Colonic mucosa (tissue), 4 donors: ENCODE measurements at regions not wholly inside any gene's neighbourhood (a gene's known extent, or its start where the extent isn't known, plus 50 kb on each side); places are given as distances from the start of the nearest gene placed in this dataset.

Experiments used
- DNase-seq: peaks from one replicate; pipeline ENCODE4 v3.0.0-alpha.2; 2020
- H3K27ac ChIP-seq: fragments of 200-600 bp; one replicate; pipeline ENCODE4 v1.8.0; 2021
- H3K27me3 ChIP-seq: fragments of 200-600 bp; one replicate; pipeline ENCODE4 v1.8.0; 2021
- H3K36me3 ChIP-seq: fragments of 200-600 bp; one replicate; pipeline ENCODE4 v1.8.0; 2021
- H3K4me1 ChIP-seq: fragments of 200-600 bp; one replicate; pipeline ENCODE4 v1.8.0; 2021; ENCODE audit warnings: mild to moderate bottlenecking
- H3K4me3 ChIP-seq: fragments of 200-600 bp; one replicate; pipeline ENCODE4 v1.8.0; 2021
- H3K9ac ChIP-seq, 2 donors: one replicate each; pipeline ENCODE4 v1.7.0; 2013; ENCODE audit warnings: control low read depth in 2 of 2, low read depth in 2 of 2, low read length in 2 of 2
- H3K9me3 ChIP-seq: fragments of 200-600 bp; one replicate; pipeline ENCODE4 v1.8.0; 2021
- intact Hi-C: fragments of 100-400 bp; cut with DNase I; formaldehyde crosslinking; loops from one replicate; pipeline ENCODE4 v1.14.1; 2022
- TF ChIP-seq, protein P1 (sequence below): fragments of 200-600 bp; IDR thresholded peaks from one replicate; pipeline ENCODE4 v1.8.0; 2022; ENCODE audit warnings: antibody characterized with exemption, mild to moderate bottlenecking
- donor health status: healthy.
- donor health status: DM: no; HTN: no; CAD: no.
- donor health status: DM: no; HTN: no; CAD: no.

DNA sequence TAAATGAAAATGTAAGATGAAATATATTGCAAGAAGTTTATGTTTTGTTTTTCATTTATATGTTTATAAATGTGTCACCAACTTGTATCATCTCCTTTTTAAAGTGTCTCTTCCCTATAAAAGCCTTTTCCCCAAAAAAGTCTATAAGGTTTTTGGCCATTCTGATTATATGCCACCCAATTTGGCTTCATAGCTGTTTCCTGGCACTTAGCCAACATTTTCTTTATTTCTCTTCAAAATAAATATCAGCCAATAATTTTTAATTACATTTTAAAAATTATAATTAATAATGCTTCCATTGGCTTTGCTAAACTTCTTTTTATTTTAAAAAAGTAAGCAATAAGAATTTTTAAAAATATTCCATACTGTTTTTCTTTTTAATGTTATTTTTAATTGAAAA lies 171.8 kb downstream of the RASSF9 start:
- TF ChIP-seq, protein P1, sequence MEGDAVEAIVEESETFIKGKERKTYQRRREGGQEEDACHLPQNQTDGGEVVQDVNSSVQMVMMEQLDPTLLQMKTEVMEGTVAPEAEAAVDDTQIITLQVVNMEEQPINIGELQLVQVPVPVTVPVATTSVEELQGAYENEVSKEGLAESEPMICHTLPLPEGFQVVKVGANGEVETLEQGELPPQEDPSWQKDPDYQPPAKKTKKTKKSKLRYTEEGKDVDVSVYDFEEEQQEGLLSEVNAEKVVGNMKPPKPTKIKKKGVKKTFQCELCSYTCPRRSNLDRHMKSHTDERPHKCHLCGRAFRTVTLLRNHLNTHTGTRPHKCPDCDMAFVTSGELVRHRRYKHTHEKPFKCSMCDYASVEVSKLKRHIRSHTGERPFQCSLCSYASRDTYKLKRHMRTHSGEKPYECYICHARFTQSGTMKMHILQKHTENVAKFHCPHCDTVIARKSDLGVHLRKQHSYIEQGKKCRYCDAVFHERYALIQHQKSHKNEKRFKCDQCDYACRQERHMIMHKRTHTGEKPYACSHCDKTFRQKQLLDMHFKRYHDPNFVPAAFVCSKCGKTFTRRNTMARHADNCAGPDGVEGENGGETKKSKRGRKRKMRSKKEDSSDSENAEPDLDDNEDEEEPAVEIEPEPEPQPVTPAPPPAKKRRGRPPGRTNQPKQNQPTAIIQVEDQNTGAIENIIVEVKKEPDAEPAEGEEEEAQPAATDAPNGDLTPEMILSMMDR: no peak
- H3K4me3 ChIP-seq: no peak overlapping the region
- no peaks in the 10 kb centered on the region for H3K36me3 ChIP-seq
- H3K9ac ChIP-seq: no peak overlapping the region
- H3K27ac ChIP-seq: no peak overlapping the region
- intact Hi-C loops: no loop called here
- no peaks in the 10 kb centered on the region for H3K27me3 ChIP-seq
- no peaks in the 10 kb centered on the region for H3K9me3 ChIP-seq
- no peak for DNase-seq
- no peaks in the 10 kb centered on the region for H3K4me1 ChIP-seq

DNA sequence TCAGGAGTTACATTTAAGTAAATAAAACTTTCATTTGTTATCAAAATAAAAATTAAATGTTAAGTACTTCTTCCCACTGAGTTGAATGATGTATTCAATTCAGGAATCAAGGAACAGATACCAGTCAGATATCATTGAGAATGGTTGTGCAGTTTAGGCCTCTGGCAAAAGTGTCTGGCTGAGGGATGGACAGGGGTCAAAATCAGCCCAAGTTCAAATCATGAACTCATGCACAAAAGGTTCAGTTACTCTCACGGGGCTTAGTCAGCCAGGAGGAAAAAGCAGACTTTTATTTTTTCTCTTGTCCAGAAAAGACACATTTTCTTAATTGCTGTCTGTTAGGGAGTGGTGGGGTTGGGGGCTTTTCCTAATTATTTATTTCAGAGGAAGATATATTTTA lies 166.3 kb downstream of the RASSF9 start:
- intact Hi-C loops: no loop called here

DNA sequence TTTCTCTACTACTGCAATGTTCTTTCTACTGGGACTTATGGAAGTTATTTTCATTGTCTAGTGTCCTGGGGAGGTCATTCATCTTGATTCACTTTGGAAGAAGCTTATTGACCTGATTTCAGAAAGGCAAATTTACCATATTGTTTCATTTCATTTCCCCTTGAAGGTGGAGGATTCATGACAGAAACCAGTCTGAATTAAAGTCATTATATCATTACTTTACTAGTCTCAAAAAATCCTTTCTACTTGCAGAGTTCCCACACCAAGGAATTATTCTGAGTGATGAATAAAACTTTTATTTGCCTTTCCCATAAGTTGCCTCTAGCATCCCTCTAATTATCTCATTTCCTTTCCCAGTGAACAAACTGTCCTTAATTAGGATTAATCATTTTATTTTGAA lies 163.8 kb downstream of the RASSF9 start:
- Histone ChIP-seq H3K9me3 (no peaks in the 10 kb centered on the region), H3K27me3 (no peaks in the 10 kb centered on the region), H3K27ac (no peak overlapping the region), H3K9ac (no peak overlapping the region), H3K4me1 (no peaks in the 10 kb centered on the region), H3K4me3 (no peak overlapping the region), H3K36me3 (no peaks in the 10 kb centered on the region)
- TF ChIP-seq, protein P1: no peak
- no peak for DNase-seq
- intact Hi-C loops: no loop called here

More for the DNA sequence above, 166.3 kb downstream of the RASSF9 start:
- Histone ChIP-seq H3K4me3 (no peak overlapping the region), H3K27ac (no peak overlapping the region), H3K36me3 (no peaks in the 10 kb centered on the region), H3K4me1 (no peaks in the 10 kb centered on the region), H3K9me3 (no peaks in the 10 kb centered on the region), H3K27me3 (no peaks in the 10 kb centered on the region), H3K9ac (no peak overlapping the region)
- no peak for DNase-seq
- TF ChIP-seq, protein P1: no peak

DNA sequence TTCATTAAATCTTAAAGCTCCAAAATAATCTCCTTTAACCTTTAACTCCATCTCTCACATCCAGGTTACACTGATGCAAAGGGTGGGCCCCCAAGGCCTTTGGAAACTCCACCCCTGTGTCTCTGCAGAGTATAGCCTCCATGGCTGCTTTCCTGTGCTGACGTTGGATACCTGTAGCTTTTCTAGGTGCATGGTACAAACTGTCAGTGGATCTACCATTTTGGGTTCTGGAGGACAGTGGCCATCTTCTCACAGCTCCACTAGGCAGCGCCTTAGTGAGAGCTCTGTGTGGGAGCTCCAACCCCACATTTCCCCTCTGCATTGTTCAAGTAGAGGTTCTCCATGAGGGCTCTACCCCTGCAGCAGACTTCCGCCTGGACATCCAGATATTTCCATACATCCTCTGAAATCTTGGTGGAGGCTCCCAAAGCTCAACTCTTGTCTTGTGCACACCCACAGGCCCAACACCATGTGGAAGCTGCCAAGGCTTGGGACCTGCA lies 162.2 kb downstream of the RASSF9 start:
- intact Hi-C loops: no loop called here
- TF ChIP-seq, protein P1: no peak
- Histone ChIP-seq H3K9me3 (no peaks in the 10 kb centered on the region), H3K4me1 (no peaks in the 10 kb centered on the region), H3K9ac (no peak overlapping the region), H3K27ac (no peak overlapping the region), H3K27me3 (no peaks in the 10 kb centered on the region), H3K36me3 (no peaks in the 10 kb centered on the region), H3K4me3 (no peak overlapping the region)
- no peak for DNase-seq

DNA sequence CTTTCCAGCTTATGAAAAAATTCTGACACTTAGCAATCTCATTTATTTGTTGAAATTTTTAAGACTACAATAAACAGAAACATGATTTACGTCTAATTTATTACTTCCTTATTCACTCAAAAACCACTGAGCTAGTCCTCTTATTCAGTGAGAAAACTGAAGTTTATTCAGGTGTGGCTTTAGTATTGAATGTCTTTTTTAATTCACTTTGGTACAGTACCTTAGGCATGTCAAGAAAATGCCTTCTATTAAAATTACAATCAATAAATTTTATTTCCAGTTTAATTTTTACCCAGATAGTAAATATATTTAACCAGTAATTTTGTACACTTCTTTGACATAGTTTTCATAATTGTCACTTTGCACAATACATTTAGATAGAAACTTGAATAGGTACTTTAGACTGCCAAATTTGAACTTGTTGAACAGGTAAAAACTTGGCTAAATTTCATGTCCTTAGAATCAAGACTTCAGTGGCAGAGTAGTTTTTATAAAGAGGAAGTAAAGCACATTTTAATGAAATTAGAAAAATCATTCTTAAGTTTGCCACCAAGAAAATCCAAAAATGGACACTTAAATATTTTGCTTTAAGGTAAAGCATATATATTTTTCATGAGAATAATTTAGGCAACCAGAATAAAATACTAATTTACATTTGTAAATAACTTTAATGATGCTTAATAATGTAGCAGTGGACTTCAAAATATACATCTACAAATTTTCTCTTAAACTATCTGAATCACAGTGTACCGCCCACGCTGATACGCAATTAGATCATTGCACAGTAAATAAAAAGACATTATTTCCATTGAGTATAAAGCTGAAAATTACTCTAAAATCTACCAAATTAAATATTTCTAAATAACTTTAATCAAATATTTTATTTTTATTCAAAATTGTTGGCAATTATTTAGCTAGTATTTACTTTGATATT lies 159.1 kb downstream of the RASSF9 start:
- intact Hi-C loops: no loop called here
- no peaks in the 10 kb centered on the region for H3K9me3 ChIP-seq
- no peaks in the 10 kb centered on the region for H3K36me3 ChIP-seq
- no peak overlapping the region for H3K4me3 ChIP-seq
- H3K4me1 ChIP-seq: no peaks in the 10 kb centered on the region
- H3K27me3 ChIP-seq: no peaks in the 10 kb centered on the region
- no peak overlapping the region for H3K9ac ChIP-seq
- TF ChIP-seq, protein P1: no peak
- no peak for DNase-seq
- H3K27ac ChIP-seq: no peak overlapping the region
